Colonic mucosa (tissue), 4 donors: ENCODE measurements at regions not wholly inside any gene's neighbourhood (a gene's known extent, or its start where the extent isn't known, plus 50 kb on each side); places are given as distances from the start of the nearest gene placed in this dataset.
"Not testable (repeated sequence)": the region's sequence is repeated elsewhere in the genome, so short reads cannot be mapped to it uniquely, and the experiment has no call there.

ENCODE experiments used
- DNase-seq: peaks from one replicate; pipeline ENCODE4 v3.0.0-alpha.2; 2020
- H3K27ac ChIP-seq: fragments of 200-600 bp; one replicate; pipeline ENCODE4 v1.8.0; 2021
- H3K27me3 ChIP-seq: fragments of 200-600 bp; one replicate; pipeline ENCODE4 v1.8.0; 2021
- H3K36me3 ChIP-seq: fragments of 200-600 bp; one replicate; pipeline ENCODE4 v1.8.0; 2021
- H3K4me1 ChIP-seq: fragments of 200-600 bp; one replicate; pipeline ENCODE4 v1.8.0; 2021; ENCODE audit warnings: mild to moderate bottlenecking
- H3K4me3 ChIP-seq: fragments of 200-600 bp; one replicate; pipeline ENCODE4 v1.8.0; 2021
- H3K9ac ChIP-seq, 2 donors: one replicate each; pipeline ENCODE4 v1.7.0; 2013; ENCODE audit warnings: control low read depth in 2 of 2, low read depth in 2 of 2, low read length in 2 of 2
- H3K9me3 ChIP-seq: fragments of 200-600 bp; one replicate; pipeline ENCODE4 v1.8.0; 2021
- intact Hi-C: fragments of 100-400 bp; cut with DNase I; formaldehyde crosslinking; loops from one replicate; pipeline ENCODE4 v1.14.1; 2022
- TF ChIP-seq, protein P1 (sequence below): fragments of 200-600 bp; IDR thresholded peaks from one replicate; pipeline ENCODE4 v1.8.0; 2022; ENCODE audit warnings: antibody characterized with exemption, mild to moderate bottlenecking
- donor health status: healthy.
- donor health status: DM: no; HTN: no; CAD: no.
- donor health status: DM: no; HTN: no; CAD: no.

- H3K9ac ChIP-seq: no peak overlapping the region
- H3K4me3 ChIP-seq: no peak overlapping the region
- no peak for DNase-seq
- no peaks in the 10 kb centered on the region for H3K4me1 ChIP-seq
- intact Hi-C loops: no loop called here
- TF ChIP-seq, protein P1, sequence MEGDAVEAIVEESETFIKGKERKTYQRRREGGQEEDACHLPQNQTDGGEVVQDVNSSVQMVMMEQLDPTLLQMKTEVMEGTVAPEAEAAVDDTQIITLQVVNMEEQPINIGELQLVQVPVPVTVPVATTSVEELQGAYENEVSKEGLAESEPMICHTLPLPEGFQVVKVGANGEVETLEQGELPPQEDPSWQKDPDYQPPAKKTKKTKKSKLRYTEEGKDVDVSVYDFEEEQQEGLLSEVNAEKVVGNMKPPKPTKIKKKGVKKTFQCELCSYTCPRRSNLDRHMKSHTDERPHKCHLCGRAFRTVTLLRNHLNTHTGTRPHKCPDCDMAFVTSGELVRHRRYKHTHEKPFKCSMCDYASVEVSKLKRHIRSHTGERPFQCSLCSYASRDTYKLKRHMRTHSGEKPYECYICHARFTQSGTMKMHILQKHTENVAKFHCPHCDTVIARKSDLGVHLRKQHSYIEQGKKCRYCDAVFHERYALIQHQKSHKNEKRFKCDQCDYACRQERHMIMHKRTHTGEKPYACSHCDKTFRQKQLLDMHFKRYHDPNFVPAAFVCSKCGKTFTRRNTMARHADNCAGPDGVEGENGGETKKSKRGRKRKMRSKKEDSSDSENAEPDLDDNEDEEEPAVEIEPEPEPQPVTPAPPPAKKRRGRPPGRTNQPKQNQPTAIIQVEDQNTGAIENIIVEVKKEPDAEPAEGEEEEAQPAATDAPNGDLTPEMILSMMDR: no peak
- H3K36me3 ChIP-seq: no peaks in the 10 kb centered on the region
- H3K9me3 ChIP-seq: no peaks in the 10 kb centered on the region
- no peak overlapping the region for H3K27ac ChIP-seq
- no peaks in the 10 kb centered on the region for H3K27me3 ChIP-seq
Observed at GRCh38 chr18:55900380-55900779, 312.4 kb upstream of the TCF4 start.

GRCh38 chr18:55897091-55897689, 309.2 kb upstream of the TCF4 start:
- Histone ChIP-seq H3K4me1 (no peaks in the 10 kb centered on the region), H3K9me3 (no peaks in the 10 kb centered on the region), H3K4me3 (no peak overlapping the region), H3K27me3 (no peaks in the 10 kb centered on the region), H3K36me3 (no peaks in the 10 kb centered on the region), H3K9ac (no peak overlapping the region), H3K27ac (no peak overlapping the region)
- TF ChIP-seq, protein P1: no peak
- DNase-seq: no peak
- intact Hi-C loops: no loop called here

GRCh38 chr18:55893948-55894347, 306.0 kb upstream of the TCF4 start:
- Histone ChIP-seq H3K36me3 (no peaks in the 10 kb centered on the region), H3K27me3 (no peaks in the 10 kb centered on the region), H3K4me1 (no peaks in the 10 kb centered on the region), H3K4me3 (no peak overlapping the region), H3K27ac (no peak overlapping the region), H3K9me3 (no peaks in the 10 kb centered on the region), H3K9ac (no peak overlapping the region)
- TF ChIP-seq, protein P1: no peak
- DNase-seq: no peak
- intact Hi-C loops: no loop called here

DNA sequence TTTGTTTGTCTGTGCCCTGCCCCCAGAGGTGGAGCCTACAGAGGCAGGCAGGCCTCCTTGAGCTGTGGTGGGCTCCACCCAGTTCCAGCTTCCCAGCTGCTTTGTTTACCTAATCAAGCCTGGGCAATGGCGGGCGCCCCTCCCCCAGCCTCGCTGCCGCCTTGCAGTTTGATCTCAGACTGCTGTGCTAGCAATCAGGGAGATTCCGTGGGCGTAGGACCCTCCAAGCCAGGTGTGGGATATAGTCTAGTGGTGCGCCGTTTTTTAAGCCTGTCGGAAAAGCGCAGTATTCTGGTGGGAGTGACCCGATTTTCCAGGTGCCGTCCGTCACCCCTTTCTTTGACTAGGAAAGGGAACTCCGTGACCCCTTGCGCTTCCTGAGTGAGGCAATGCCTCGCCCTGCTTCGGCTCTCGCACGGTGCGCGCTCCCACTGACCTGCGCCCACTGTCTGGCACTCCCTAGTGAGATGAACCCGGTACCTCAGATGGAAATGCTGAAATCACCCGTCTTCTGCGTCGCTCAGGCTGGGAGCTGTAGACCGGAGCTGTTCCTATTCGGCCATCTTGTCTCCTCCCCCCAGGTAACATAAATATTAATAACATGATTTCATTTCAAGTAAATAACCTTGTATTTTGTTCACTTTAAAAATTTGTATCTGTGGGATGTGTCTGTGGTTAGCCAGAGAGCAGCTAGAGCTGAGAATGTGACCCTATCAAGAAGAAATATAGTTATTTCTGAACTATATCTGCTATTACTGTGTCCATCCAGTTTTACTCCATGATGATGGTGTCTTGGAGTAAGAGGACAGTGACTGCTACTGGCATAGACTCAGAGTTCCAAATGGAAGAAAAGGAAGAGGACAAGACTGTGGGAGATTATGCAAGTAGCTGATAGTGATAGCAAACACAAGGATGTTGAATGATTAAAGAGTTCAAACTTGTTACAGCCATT, 305.1 kb upstream of the TCF4 start:
- H3K4me1 ChIP-seq, H3K9me3 ChIP-seq, H3K27me3 ChIP-seq, H3K27ac ChIP-seq, H3K36me3 ChIP-seq, H3K4me3 ChIP-seq, intact Hi-C loops, DNase-seq, H3K9ac ChIP-seq: not testable (repeated sequence)

- intact Hi-C loops: no loop called here
- TF ChIP-seq, protein P1: no peak
- Histone ChIP-seq H3K4me3 (no peak overlapping the region), H3K27ac (no peak overlapping the region), H3K9me3 (no peaks in the 10 kb centered on the region), H3K4me1 (no peaks in the 10 kb centered on the region), H3K27me3 (no peaks in the 10 kb centered on the region), H3K36me3 (no peaks in the 10 kb centered on the region), H3K9ac (no peak overlapping the region)
- no peak for DNase-seq
Observed at GRCh38 chr18:55886886-55887285, 298.9 kb upstream of the TCF4 start.

DNA sequence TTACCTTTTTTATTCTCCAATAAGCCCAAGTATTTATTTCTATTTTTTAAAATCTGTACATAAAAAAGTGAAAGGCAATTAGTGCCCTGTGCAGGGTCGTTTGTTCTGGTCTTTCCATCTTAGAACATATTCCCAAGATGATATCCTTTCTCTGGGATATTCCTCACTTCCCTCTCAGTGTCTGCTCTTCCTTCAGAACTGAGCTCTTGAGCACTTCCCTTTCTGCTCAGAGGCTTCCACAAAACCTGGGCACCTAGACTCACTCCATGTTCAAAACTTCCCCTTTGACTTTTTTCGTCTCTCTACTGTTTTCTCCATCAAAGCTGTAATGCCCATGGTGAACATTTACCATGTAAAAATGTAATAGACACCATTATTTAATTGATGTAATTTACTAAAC, 296.5 kb upstream of the TCF4 start:
- Histone ChIP-seq H3K27me3 (no peaks in the 10 kb centered on the region), H3K27ac (no peak overlapping the region), H3K36me3 (no peaks in the 10 kb centered on the region), H3K4me1 (no peaks in the 10 kb centered on the region), H3K9ac (no peak overlapping the region), H3K9me3 (no peaks in the 10 kb centered on the region), H3K4me3 (no peak overlapping the region)
- intact Hi-C loops: no loop called here
- no peak for DNase-seq
- TF ChIP-seq, protein P1: no peak
